Vagina (tissue), 2 donors: ENCODE measurements at regions not wholly inside any gene's neighbourhood (a gene's known extent, or its start where the extent isn't known, plus 50 kb on each side); places are given as distances from the start of the nearest gene placed in this dataset.

Experiments
- DNase-seq, 2 donors: peaks; one replicate each; pipeline ENCODE4 v3.0.0-alpha.2; 2017; ENCODE audit errors: extremely low spot score in 2 of 2
- H3K27ac ChIP-seq: fragments of 200-600 bp; sonication (generic); one replicate; pipeline ENCODE4 v1.5.1; 2019
- H3K27me3 ChIP-seq: fragments of 200-600 bp; sonication (generic); one replicate; pipeline ENCODE4 v1.5.1; 2019
- H3K36me3 ChIP-seq, 2 donors: fragments of 200-600 bp; sonication (generic); one replicate each; pipeline ENCODE4 v1.5.1; 2017 to 2019
- H3K4me1 ChIP-seq: fragments of 200-600 bp; sonication (generic); one replicate; pipeline ENCODE4 v1.5.1; 2019
- H3K4me3 ChIP-seq, 2 donors: fragments of 200-600 bp; sonication (generic); 1 replicate in 1 of 2; 2 replicates in 1 of 2; pipeline ENCODE4 v1.5.1; 2016 to 2019
- H3K9me3 ChIP-seq: fragments of 200-600 bp; sonication (generic); one replicate; pipeline ENCODE4 v1.5.1; 2019
- POLR2A ChIP-seq, 2 donors: fragments of 450-650 bp; IDR thresholded peaks; one replicate each; pipeline ENCODE4 v1.6.1; 2017; ENCODE audit warnings: antibody characterized with exemption in 2 of 2, mild to moderate bottlenecking in 2 of 2, moderate library complexity in 2 of 2
- POLR2AphosphoS5 ChIP-seq, 2 donors: sonication (generic); formaldehyde crosslinking; IDR thresholded peaks; one replicate each; pipeline ENCODE4 v1.9.0; 2017; ENCODE audit warnings: antibody characterized with exemption in 2 of 2, mild to moderate bottlenecking in 2 of 2, low read depth in 1 of 2; ENCODE audit not compliant: insufficient read depth in 1 of 2
- intact Hi-C: fragments of 100-400 bp; cut with DNase I; formaldehyde crosslinking; loops from one replicate; pipeline ENCODE4 v1.15.1; 2023
- TF ChIP-seq, protein P1 (sequence below), 3 experiments: fragments of 450-650 bp in 2 of 3; fragments of 200-600 bp in 1 of 3; sonication (generic) in 1 of 3; IDR thresholded peaks; one replicate each; pipeline ENCODE4 v1.5.1; 2017 to 2019; ENCODE audit warnings: antibody characterized with exemption in 3 of 3, mild to moderate bottlenecking in 2 of 3, moderate library complexity in 2 of 3

DNA sequence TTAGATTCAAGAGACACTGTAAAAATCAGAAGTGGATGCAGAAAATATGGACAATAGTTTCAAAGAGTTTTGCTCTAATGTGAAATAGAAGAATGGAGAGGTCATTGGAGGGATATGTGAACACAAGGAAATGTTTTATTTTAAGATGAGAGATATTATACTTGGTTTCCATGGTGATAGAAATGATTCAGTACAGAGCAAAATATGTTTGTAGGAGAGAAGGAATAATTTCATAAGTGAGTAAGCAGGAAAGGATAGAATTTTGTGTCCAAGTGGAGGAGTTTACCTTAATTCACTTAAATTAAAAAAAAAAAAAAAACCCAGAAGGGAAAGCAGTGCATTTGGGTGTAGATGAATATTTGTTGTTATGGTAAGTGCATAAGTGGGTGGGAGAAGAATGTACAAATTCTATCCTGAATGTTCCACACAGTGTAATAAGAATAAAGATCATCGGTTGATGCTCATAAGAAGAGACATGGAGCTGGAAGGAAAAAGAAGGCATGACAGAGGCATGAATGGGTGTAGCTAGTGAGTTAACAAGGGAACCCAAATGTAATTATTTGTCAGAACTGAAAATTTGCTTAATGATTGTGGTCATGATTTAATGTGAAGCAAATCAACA, 688.9 kb upstream of the GJE1 start:
- DNase-seq, result no peak
- Histone ChIP-seq H3K4me3 (no peak overlapping the region), H3K27me3 (no peaks in the 10 kb centered on the region), H3K9me3 (no peaks in the 10 kb centered on the region), H3K27ac (no peak overlapping the region), H3K36me3 (no peaks in the 10 kb centered on the region), H3K4me1 (no peaks in the 10 kb centered on the region)
- TF ChIP-seq POLR2A (IDR thresholded peaks at IDR 0.05), result no peak
- TF ChIP-seq, protein P1, sequence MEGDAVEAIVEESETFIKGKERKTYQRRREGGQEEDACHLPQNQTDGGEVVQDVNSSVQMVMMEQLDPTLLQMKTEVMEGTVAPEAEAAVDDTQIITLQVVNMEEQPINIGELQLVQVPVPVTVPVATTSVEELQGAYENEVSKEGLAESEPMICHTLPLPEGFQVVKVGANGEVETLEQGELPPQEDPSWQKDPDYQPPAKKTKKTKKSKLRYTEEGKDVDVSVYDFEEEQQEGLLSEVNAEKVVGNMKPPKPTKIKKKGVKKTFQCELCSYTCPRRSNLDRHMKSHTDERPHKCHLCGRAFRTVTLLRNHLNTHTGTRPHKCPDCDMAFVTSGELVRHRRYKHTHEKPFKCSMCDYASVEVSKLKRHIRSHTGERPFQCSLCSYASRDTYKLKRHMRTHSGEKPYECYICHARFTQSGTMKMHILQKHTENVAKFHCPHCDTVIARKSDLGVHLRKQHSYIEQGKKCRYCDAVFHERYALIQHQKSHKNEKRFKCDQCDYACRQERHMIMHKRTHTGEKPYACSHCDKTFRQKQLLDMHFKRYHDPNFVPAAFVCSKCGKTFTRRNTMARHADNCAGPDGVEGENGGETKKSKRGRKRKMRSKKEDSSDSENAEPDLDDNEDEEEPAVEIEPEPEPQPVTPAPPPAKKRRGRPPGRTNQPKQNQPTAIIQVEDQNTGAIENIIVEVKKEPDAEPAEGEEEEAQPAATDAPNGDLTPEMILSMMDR (IDR thresholded peaks at IDR 0.05), result no peak
- no peak for TF ChIP-seq POLR2AphosphoS5 (IDR thresholded peaks at IDR 0.05; ENCODE audit: insufficient read depth in 1 of 2, low read depth in 1 of 2)
- intact Hi-C loops, result no loop called here

DNA sequence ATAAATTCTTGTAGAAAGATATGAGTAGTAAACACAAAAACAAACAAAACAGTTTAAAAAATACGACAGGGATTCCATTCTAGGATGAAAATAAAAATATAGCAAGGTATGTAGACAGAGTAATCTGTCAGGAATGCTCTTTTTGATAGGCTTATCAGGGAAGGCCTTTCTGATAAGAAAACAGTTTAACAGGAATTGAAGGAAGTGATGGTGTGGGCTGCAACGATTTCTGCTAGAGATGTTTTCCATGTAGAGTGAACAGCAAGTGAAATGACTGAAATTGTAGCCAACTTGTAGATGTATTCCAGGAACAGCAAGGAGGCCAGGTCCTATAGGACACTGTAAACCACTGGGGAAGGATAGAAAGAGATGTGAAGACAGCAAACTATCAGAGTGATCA, 689.7 kb upstream of the GJE1 start:
- no peaks in the 10 kb centered on the region for H3K4me1 ChIP-seq
- intact Hi-C loops, result no loop called here
- no peak overlapping the region for H3K4me3 ChIP-seq
- no peak for DNase-seq
- TF ChIP-seq POLR2A (IDR thresholded peaks at IDR 0.05), result no peak
- H3K27me3 ChIP-seq, result no peaks in the 10 kb centered on the region
- H3K36me3 ChIP-seq, result no peaks in the 10 kb centered on the region
- H3K9me3 ChIP-seq, result no peaks in the 10 kb centered on the region
- H3K27ac ChIP-seq, result no peak overlapping the region

DNA sequence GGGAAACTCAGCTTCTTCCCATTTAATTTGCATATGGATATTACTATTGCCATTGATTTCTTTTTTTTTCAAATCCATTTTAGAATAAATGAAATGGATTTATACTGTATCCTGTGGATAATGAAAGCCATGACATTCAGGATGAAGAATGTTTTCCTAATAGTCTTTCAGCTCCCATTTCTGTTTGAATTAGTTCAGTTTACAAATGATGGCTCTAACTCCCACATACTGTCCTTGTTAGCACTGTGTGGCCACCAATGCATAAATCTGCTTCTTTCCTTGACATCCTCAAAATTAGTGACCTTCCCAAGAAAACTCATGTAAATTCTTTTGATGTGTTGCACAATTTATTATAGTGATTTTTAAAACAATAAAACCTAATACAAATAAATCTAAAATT, 693.2 kb upstream of the GJE1 start:
- no peak overlapping the region for H3K4me3 ChIP-seq
- no peaks in the 10 kb centered on the region for H3K36me3 ChIP-seq
- H3K27ac ChIP-seq, result no peak overlapping the region
- H3K27me3 ChIP-seq, result no peaks in the 10 kb centered on the region
- DNase-seq, result no peak
- H3K9me3 ChIP-seq, result no peaks in the 10 kb centered on the region
- no peaks in the 10 kb centered on the region for H3K4me1 ChIP-seq
- TF ChIP-seq, protein P1 (IDR thresholded peaks at IDR 0.05), result no peak
- TF ChIP-seq POLR2A (IDR thresholded peaks at IDR 0.05) (no peak), POLR2AphosphoS5 (IDR thresholded peaks at IDR 0.05; ENCODE audit: insufficient read depth in 1 of 2, low read depth in 1 of 2) (no peak)
- intact Hi-C loops, result no loop called here

DNA sequence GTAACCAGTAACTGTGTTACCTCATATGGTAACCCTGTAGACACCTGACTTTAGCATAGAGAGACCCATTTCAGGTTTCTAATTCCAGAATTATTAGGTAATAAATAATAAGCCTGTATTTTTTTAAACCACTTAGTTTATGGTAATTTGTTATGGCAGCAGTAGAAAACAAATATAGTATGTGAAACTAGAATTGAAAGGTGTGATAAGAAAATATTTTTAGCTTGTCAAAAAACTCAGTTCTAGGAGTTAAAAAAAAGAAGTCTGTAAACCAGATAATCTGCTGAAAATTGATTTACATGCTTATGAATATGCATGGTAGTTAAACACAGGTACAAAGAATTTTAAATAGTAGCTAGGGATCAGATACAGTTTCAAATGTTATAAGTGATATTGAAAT, 695.0 kb upstream of the GJE1 start:
- no peaks in the 10 kb centered on the region for H3K36me3 ChIP-seq
- no peaks in the 10 kb centered on the region for H3K9me3 ChIP-seq
- H3K27me3 ChIP-seq, result no peaks in the 10 kb centered on the region
- H3K27ac ChIP-seq, result no peak overlapping the region
- H3K4me1 ChIP-seq, result no peaks in the 10 kb centered on the region
- intact Hi-C loops, result no loop called here
- DNase-seq, result no peak
- TF ChIP-seq POLR2A (IDR thresholded peaks at IDR 0.05), result no peak
- no peak for TF ChIP-seq POLR2AphosphoS5 (IDR thresholded peaks at IDR 0.05; ENCODE audit: insufficient read depth in 1 of 2, low read depth in 1 of 2)
- TF ChIP-seq, protein P1 (IDR thresholded peaks at IDR 0.05), result no peak
- H3K4me3 ChIP-seq, result no peak overlapping the region

DNA sequence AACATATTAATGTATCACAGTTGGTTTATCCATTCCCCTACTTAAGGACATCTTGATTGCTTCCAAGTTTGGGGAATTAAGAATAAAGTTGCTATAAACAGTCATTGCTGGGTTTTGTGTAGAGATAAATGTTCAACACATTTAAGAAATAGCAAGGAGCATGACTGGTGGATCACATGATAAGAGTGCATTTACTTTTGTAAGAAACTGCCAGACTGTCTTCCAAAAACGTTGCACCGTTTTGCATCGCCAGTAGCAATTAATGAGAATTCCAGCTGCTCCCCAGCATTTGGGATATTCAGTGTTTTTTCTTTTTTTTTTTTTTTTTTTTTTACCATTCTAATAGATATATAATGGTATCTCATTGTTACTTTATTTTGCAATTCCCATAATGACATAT, 695.7 kb upstream of the GJE1 start:
- no peaks in the 10 kb centered on the region for H3K9me3 ChIP-seq
- no peak overlapping the region for H3K27ac ChIP-seq
- H3K4me1 ChIP-seq, result no peaks in the 10 kb centered on the region
- TF ChIP-seq, protein P1 (IDR thresholded peaks at IDR 0.05), result no peak
- TF ChIP-seq POLR2AphosphoS5 (IDR thresholded peaks at IDR 0.05; ENCODE audit: insufficient read depth in 1 of 2, low read depth in 1 of 2) (no peak), POLR2A (IDR thresholded peaks at IDR 0.05) (no peak)
- no peak overlapping the region for H3K4me3 ChIP-seq
- no peak for DNase-seq
- intact Hi-C loops, result no loop called here
- no peaks in the 10 kb centered on the region for H3K36me3 ChIP-seq
- H3K27me3 ChIP-seq, result no peaks in the 10 kb centered on the region
